ENCODE measurements at regions not wholly inside any gene's neighbourhood (a gene's known extent, or its start where the extent isn't known, plus 50 kb on each side); places are given as distances from the start of the nearest gene placed in this dataset.

DNA sequence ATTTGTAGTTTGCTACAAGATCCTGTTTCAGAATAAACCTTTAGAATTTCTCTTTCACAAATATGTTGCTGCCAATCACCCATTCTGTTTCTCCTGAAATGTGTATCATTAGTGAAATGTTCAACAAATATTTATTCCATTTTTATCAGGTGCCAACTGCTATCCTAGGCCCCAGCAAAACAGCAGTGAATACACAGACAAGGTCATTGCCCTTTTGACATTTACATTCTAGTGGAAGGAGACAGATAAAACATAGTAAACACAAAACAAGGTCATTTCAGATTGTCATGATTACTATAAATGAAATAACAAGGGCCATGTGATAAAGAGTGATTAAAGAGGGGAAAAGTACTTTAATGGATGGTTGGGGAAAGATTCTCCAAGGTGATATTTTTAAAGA is 404.8 kb upstream of the PHF14 start:
- H3K27ac Mint-ChIP-seq: no peak overlapping the region
- H3K27me3 Mint-ChIP-seq (ENCODE audit: low read depth): no peaks in the 10 kb centered on the region
- no peak for DNase-seq (ENCODE audit: low spot score)
- H3K9me3 Mint-ChIP-seq: no peaks in the 10 kb centered on the region
- no peaks in the 10 kb centered on the region for H3K4me1 Mint-ChIP-seq (ENCODE audit: low read depth)
- H3K36me3 Mint-ChIP-seq (ENCODE audit: low read depth): no peaks in the 10 kb centered on the region
- no peak overlapping the region for H3K4me3 Mint-ChIP-seq

DNA sequence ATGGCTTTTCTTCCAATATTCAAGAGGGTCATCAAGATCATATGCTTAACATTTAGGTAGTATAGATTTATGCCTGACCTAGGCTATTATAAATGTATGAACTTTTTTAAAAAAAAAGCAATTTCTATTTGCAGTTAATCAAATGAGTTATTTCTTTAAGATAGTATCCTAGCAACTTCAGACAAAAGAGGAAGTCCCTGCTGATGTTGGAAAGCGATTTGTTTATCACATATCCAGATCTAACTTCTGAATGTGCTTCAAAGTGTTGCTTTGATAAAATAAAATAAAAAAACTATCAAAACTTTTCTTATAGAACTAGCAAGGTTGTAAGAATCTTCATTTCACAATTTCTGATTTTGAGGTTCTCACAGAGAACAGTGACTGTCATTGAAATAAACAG is 401.9 kb upstream of the PHF14 start:
- DNase-seq (ENCODE audit: low spot score): no peak
- Mint-ChIP-seq H3K4me3 (no peak overlapping the region), H3K4me1 (ENCODE audit: low read depth) (no peaks in the 10 kb centered on the region), H3K36me3 (ENCODE audit: low read depth) (no peaks in the 10 kb centered on the region), H3K27me3 (ENCODE audit: low read depth) (no peaks in the 10 kb centered on the region), H3K27ac (no peak overlapping the region), H3K9me3 (no peaks in the 10 kb centered on the region)

DNA sequence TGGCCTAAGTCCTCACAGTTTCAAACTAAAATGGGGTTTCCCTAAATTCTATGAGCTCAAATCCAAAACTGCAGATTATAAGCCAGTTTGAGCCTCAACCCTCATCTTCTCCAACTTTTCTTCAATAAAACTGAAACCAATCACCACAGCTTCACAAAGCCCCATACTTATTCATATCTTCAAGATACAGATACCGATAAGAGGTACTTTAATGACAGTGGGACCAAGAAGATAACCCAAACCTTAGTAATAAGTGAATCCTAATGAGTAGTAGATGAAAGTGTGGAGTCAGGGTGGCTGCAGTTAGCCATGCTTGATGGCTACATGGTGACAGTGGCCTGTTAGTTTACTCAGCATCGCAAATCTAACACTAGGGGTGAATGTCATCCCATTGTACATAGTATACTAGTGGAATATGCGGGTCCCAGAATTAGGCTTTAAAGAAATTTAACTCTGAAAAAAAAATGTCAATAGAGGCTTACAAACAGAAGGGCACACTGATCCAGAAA is 395.8 kb upstream of the PHF14 start:
- no peak overlapping the region for H3K27ac Mint-ChIP-seq
- no peaks in the 10 kb centered on the region for H3K36me3 Mint-ChIP-seq (ENCODE audit: low read depth)
- no peaks in the 10 kb centered on the region for H3K27me3 Mint-ChIP-seq (ENCODE audit: low read depth)
- H3K4me1 Mint-ChIP-seq (ENCODE audit: low read depth): no peaks in the 10 kb centered on the region
- no peaks in the 10 kb centered on the region for H3K9me3 Mint-ChIP-seq
- no peak overlapping the region for H3K4me3 Mint-ChIP-seq
- DNase-seq (ENCODE audit: low spot score): no peak

DNA sequence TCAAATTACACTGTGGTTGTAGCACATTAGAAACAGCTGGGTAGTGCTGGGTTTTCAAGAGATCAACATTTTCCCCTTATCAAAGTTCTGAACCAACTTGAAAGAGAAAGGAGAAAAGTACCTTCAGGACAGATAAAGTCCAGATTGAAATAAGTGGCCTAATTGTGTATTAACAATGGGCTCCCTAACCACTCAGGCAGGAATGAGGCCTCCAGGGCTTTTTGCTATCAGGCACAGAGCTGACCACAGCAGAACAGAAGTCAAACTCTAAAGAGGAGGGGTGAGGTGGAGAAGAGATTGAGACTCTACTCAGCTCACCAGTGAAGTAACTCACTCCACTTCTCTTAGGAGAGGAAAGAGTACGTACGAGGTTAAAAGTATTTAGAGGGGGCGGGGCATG is 394.1 kb upstream of the PHF14 start:
- Mint-ChIP-seq H3K4me1 (ENCODE audit: low read depth) (no peaks in the 10 kb centered on the region), H3K9me3 (no peaks in the 10 kb centered on the region), H3K4me3 (no peak overlapping the region), H3K36me3 (ENCODE audit: low read depth) (no peaks in the 10 kb centered on the region), H3K27me3 (ENCODE audit: low read depth) (no peaks in the 10 kb centered on the region), H3K27ac (no peak overlapping the region)
- DNase-seq (ENCODE audit: low spot score): no peak

DNA sequence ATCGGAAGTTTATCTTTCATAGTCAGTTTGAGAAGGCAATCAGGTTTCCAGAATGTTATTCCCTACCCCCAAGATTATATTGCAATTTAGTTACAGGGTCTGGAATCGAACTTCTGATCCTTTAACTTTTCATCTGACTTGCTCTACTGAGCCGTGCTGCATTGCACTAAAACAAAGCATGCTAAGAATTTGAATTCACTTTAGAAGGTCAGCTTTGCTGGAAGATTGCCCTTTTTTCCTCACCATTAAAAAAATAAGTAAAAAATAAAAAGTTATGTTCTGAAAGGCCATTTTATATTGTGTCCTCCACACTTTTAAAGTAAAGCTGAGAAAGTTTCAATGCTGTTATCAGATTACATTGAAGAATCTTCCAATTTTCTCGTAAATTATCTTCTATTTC is 388.8 kb upstream of the PHF14 start:
- Mint-ChIP-seq H3K9me3 (no peaks in the 10 kb centered on the region), H3K36me3 (ENCODE audit: low read depth) (no peaks in the 10 kb centered on the region), H3K27me3 (ENCODE audit: low read depth) (no peaks in the 10 kb centered on the region), H3K27ac (no peak overlapping the region), H3K4me3 (no peak overlapping the region), H3K4me1 (ENCODE audit: low read depth) (no peaks in the 10 kb centered on the region)
- DNase-seq (ENCODE audit: low spot score): no peak

- no peak overlapping the region for H3K27ac Mint-ChIP-seq
- H3K27me3 Mint-ChIP-seq (ENCODE audit: low read depth): no peaks in the 10 kb centered on the region
- no peaks in the 10 kb centered on the region for H3K9me3 Mint-ChIP-seq
- no peaks in the 10 kb centered on the region for H3K4me1 Mint-ChIP-seq (ENCODE audit: low read depth)
- H3K4me3 Mint-ChIP-seq: no peak overlapping the region
- H3K36me3 Mint-ChIP-seq (ENCODE audit: low read depth): no peaks in the 10 kb centered on the region
- no peak for DNase-seq (ENCODE audit: low spot score)
Measured at GRCh38 chr7:10588084-10588483, 385.6 kb upstream of the PHF14 start.

GRCh38 chr7:10592604-10593003 is 381.1 kb upstream of the PHF14 start:
- Mint-ChIP-seq H3K27ac (no peak overlapping the region), H3K4me3 (no peak overlapping the region), H3K4me1 (ENCODE audit: low read depth) (no peaks in the 10 kb centered on the region), H3K9me3 (no peaks in the 10 kb centered on the region), H3K27me3 (ENCODE audit: low read depth) (no peaks in the 10 kb centered on the region), H3K36me3 (ENCODE audit: low read depth) (no peaks in the 10 kb centered on the region)
- DNase-seq (ENCODE audit: low spot score): no peak

DNA sequence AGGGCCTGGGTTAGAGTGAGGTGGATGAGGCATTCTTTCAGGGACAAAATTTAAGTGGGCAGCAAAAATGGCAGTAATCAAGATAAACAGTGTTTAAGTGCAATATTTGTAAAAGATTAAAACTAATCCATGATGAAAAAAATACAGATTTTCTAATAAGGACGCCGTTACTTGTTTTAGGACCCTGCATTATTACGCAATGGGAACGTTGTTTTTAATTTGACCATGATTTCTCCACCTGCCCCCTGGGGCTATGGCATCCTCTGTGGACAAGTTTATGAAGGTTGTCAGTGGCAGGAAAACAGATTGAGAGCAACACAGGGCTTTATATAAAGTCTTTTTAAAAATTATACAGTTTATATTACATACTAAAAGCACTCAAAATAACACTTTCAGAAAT is 380.6 kb upstream of the PHF14 start:
- H3K4me3 Mint-ChIP-seq: no peak overlapping the region
- H3K27me3 Mint-ChIP-seq (ENCODE audit: low read depth): no peaks in the 10 kb centered on the region

DNA sequence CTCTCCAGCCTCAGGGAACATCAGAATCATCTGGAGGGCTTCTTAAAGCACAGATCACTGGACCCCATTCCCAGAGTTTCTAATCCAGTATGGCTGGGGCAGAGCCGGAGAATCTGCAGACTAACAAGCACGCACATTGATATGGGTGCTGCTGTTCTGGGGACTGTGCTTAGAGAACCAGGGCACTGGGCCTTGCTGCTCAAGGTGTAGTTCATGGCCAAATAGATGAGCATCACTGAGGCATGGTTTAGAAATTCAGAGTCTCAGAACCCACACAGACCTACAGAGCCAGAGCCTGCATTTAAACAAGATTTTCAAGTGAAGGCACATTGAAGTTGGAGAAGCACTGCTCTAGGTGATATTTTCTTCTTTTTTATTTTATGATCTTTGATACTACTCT is 376.8 kb upstream of the PHF14 start:
- Mint-ChIP-seq H3K4me3 (no peak overlapping the region), H3K9me3 (no peaks in the 10 kb centered on the region), H3K4me1 (ENCODE audit: low read depth) (no peaks in the 10 kb centered on the region), H3K36me3 (ENCODE audit: low read depth) (no peaks in the 10 kb centered on the region), H3K27ac (no peak overlapping the region), H3K27me3 (ENCODE audit: low read depth) (no peaks in the 10 kb centered on the region)
- no peak for DNase-seq (ENCODE audit: low spot score)

More for the DNA sequence above, 380.6 kb upstream of the PHF14 start:
- Mint-ChIP-seq H3K9me3 (no peaks in the 10 kb centered on the region), H3K27ac (no peak overlapping the region), H3K4me1 (ENCODE audit: low read depth) (no peaks in the 10 kb centered on the region), H3K36me3 (ENCODE audit: low read depth) (no peaks in the 10 kb centered on the region)
- no peak for DNase-seq (ENCODE audit: low spot score)

- Mint-ChIP-seq H3K27ac (no peak overlapping the region), H3K4me1 (ENCODE audit: low read depth) (no peaks in the 10 kb centered on the region), H3K4me3 (no peak overlapping the region), H3K36me3 (ENCODE audit: low read depth) (no peaks in the 10 kb centered on the region), H3K27me3 (ENCODE audit: low read depth) (no peaks in the 10 kb centered on the region), H3K9me3 (no peaks in the 10 kb centered on the region)
- no peak for DNase-seq (ENCODE audit: low spot score)
Measured at GRCh38 chr7:10604128-10604527, 369.5 kb upstream of the PHF14 start.

GRCh38 chr7:10612950-10613349 is 360.7 kb upstream of the PHF14 start:
- Mint-ChIP-seq H3K4me3 (no peak overlapping the region), H3K27ac (no peak overlapping the region), H3K9me3 (no peaks in the 10 kb centered on the region), H3K27me3 (ENCODE audit: low read depth) (no peaks in the 10 kb centered on the region), H3K36me3 (ENCODE audit: low read depth) (no peaks in the 10 kb centered on the region), H3K4me1 (ENCODE audit: low read depth) (no peaks in the 10 kb centered on the region)
- DNase-seq (ENCODE audit: low spot score): no peak

DNA sequence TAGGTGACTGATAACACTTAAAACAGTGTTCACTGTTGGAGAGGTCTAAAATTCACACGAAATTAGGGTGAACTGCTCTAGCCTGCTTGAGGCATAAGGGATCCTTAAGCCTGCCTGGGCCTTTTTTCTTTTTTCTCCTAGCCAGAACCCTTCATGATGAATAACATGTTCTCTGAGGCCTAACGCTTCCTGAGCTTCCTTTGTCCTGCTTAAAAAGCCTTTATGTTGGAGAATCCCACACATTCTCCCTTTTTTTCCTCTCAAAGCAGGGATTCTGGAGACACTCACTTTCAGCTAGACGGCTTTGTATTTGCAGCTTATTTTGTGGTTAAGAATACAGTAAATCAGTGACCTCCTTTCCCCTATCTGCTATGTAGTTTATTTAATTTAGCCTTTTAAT is 354.7 kb upstream of the PHF14 start:
- Mint-ChIP-seq H3K9me3 (no peaks in the 10 kb centered on the region), H3K36me3 (ENCODE audit: low read depth) (no peaks in the 10 kb centered on the region), H3K4me3 (no peak overlapping the region), H3K4me1 (ENCODE audit: low read depth) (no peaks in the 10 kb centered on the region), H3K27me3 (ENCODE audit: low read depth) (no peaks in the 10 kb centered on the region), H3K27ac (no peak overlapping the region)
- DNase-seq (ENCODE audit: low spot score): no peak

- no peaks in the 10 kb centered on the region for H3K27me3 Mint-ChIP-seq (ENCODE audit: low read depth)
Measured at GRCh38 chr7:10632712-10633111, 341.0 kb upstream of the PHF14 start.

DNA sequence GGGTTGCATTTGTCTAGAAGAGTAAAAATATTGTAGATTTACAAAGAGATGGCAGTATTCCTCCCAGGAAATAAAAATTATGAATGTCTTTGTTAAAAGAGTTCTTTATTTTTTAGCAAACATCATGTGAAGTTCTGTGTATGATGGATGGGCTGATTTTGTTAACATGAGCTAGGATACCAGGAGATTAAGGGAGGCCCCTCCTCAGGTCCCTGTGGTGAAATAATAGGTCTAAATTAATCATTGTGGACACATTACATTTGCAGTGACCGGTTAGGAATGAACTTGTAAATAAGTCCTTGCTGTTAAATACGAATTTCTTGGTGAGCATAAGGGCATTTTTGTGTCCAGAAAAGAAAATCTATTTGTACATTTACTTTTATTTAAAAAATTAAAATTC is 339.4 kb upstream of the PHF14 start:
- no peaks in the 10 kb centered on the region for H3K36me3 Mint-ChIP-seq (ENCODE audit: low read depth)

More at GRCh38 chr7:10632712-10633111, 341.0 kb upstream of the PHF14 start:
- Mint-ChIP-seq H3K27ac (no peak overlapping the region), H3K9me3 (peaks cover 5% of the 10 kb centered on the region), H3K36me3 (ENCODE audit: low read depth) (no peaks in the 10 kb centered on the region), H3K4me1 (ENCODE audit: low read depth) (no peaks in the 10 kb centered on the region), H3K4me3 (no peak overlapping the region)
- no peak for DNase-seq (ENCODE audit: low spot score)

GRCh38 chr7:10637991-10638390 is 335.7 kb upstream of the PHF14 start:
- Mint-ChIP-seq H3K27me3 (ENCODE audit: low read depth) (no peaks in the 10 kb centered on the region), H3K4me1 (ENCODE audit: low read depth) (peaks cover 11% of the 10 kb centered on the region), H3K4me3 (no peak overlapping the region), H3K27ac (no peak overlapping the region), H3K36me3 (ENCODE audit: low read depth) (no peaks in the 10 kb centered on the region), H3K9me3 (no peaks in the 10 kb centered on the region)
- no peak for DNase-seq (ENCODE audit: low spot score)

More for the DNA sequence above, 339.4 kb upstream of the PHF14 start:
- Mint-ChIP-seq H3K4me1 (ENCODE audit: low read depth) (no peaks in the 10 kb centered on the region), H3K27ac (no peak overlapping the region), H3K4me3 (no peak overlapping the region), H3K9me3 (peaks cover 5% of the 10 kb centered on the region), H3K27me3 (ENCODE audit: low read depth) (no peaks in the 10 kb centered on the region)
- no peak for DNase-seq (ENCODE audit: low spot score)

Data from T-helper 2 cell treated with Interferon-gamma antibody and Interleukin-4, amounts not matched to agents 5 μg/mL and 100 μg/mL, for 36 hours (primary cell).